ENCODE measurements at regions not wholly inside any gene's neighbourhood (a gene's known extent, or its start where the extent isn't known, plus 50 kb on each side); places are given as distances from the start of the nearest gene placed in this dataset.
"Not testable (repeated sequence)": the region's sequence is repeated elsewhere in the genome, so short reads cannot be mapped to it uniquely, and the experiment has no call there.

DNA sequence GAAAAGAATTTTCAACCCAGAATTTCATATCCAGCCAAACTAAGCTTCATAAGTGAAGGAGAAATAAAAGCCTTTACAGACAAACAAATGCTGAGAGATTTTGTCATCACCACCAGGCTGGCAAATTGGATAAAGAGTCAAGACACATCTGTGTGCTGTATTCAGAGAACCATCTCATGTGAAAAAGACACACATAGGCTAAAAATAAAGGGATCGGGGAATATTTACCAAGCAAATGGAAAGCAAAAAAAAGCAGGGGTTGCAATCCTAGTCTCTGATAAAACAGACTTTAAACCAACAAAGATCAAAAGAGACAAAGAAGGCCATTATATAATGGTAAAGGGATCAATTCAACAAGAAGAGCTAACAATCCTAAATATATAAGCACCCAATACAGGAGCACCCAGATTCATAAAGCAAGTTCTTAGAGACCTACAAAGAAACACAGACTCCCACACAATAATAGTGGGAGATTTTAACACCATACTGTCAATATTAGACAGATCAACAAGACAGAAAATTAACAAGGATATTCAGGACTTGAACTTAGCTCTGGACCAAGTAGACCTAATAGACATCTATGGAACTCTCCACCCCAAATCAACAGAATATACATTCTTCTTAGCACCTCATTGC is 55.9 kb upstream of the ACSM6 start:
- DNase-seq, result not testable (repeated sequence)

DNA sequence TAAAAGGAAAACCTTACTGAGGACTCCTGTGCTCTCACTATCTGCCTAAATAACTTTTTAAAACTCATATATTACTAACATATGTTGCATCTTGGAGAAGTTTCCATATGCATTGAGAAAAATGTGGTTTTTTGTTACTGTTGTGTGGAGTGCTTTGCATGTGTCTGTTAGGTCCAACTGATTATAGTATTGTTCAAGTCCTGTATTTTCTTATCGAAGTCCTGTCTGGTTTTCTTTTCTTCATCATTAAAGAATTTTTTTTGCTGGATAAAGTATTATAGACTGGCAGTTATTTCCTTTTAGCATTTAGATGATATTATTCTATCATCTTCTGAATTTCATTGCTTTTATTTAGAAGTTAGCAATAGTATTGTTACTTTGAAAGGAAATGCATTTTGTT is 59.5 kb upstream of the ACSM6 start:
- DNase-seq, result no peak

DNA sequence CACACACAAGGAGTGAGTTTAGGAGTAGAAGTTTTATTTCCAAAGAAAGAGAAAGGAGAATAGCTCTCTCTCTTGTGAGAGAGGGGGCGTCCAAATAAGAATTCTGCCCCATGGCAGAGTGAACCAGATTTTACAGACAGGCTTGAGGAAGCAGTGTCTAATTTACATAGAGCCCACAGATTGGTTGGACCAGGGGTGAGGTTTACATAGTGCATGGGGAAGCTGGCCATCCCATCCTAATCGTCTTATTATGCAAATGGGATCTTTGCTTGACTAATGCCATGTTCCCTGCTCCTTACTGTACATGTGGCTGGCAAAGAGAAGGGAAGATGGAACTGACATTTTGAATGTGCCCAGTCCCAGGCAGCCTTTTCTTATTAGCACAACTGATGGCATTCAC is 60.0 kb upstream of the ACSM6 start:
- DNase-seq, result no peak

DNA sequence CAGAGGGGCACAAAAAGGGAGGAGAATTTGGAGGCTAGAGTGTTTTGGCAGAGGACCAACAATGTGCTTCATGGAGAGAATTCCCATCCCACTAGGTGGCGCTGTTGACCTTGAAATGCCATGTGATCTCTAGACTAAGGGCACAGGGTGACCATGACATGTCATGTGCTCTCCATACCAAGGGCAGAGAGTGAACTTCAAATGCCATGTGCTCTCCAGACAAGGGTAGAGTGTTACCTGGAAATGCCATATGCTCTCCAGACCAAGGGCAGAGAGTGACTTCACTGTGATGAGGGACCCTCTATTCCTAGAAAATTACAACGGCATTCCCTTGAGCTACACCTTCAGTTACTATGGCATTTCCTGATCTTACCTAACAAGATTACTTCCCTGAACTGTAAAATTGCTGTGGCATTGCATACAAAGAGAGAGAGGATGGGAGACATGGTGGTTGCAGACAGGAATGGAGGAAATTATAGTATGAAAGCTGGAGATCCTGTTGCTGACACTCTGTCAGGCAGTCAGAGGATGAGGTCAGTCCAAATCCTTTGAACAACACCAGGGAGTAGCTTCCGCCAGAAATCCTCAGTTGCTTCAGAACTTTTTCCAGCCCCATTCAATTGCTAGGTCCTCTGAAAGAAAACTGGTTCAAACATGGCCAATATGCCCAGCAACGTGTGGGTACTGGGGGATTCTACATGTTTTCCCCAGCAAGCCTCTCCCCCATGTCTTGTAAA is 60.9 kb upstream of the ACSM6 start:
- peak; percentile 52 for DNase-seq

DNA sequence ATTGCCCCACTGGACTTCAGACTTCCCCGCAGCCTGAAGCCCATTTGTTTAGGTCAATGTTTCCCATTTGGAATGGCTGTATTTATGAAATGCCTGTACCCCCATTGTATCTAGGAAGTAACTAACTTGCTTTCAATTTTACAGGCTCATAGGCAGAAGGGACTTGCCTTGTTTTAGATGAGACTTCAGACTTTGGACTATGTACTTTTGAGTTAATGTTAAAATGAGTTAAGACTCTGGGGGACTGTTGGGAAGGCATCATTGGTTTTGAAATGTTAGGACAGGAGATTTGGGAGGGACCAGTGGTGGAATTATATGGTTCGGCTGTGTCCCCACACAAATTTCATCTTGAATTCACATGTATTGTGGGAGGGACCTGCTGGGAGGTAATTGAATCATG is 61.1 kb upstream of the CYP2C8 start:
- DNase-seq, result not testable (repeated sequence)

DNA sequence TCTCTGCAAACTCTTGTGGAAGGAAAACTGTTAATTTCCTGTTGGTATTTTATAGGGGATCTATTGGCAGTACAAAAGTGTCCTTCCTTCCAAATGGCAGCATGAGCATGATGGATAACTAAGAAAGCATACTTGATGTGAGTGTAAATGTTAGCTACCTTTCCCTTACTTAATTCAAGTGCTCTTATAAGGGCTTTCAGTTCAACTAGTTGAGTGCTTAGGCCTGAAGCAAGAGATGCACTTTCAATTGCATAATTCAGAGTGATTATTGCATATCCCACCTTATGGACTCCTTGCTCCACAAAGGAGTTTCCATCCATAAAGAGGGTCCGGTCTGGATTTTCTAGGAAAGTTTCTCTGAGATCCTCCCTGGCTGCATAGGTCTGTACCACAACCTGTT is 56.3 kb upstream of the CYP2C8 start:
- no peak for DNase-seq

DNA sequence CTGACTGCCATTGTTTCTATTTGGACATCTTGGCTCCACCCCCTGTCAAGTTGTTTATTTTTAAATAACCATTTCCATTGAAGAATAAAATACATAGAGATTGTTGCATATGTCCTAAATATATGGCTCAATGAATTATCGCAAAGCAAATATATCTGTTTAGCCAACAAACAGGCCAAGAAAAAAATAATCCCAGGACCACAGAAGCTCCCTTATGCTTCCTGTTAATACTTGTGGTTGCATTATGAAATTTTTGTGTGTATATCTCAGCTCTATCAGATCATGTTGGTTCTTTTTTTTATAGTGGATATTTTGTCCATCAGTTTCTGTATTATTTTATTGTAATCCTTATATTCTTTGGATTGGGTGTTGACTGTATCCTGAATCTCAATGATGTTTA is 53.4 kb upstream of the CYP2C8 start:
- no peak for DNase-seq

DNA sequence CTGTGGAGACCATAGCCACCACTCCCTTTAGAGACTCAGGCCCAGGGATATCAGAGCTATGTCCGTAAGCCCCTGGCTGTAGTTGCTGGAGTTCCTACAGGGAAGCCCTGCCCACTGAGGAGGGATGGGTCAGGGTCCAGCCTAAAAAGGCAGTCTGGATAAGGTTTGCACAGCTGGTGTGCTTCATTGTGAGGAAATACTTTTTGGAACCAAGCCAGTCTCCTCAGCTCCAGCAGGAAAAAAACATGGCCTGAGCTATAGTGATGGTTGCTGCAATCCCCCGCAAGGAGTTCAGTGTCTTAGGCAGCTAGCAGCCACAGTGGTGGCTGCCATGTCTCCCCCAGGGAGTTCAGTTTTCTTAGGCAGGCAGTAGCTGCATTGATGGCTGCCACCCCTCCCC is 52.6 kb upstream of the CYP2C8 start:
- DNase-seq, result no peak
